GM12873 (cell line): ENCODE measurements at regions not wholly inside any gene's neighbourhood (a gene's known extent, or its start where the extent isn't known, plus 50 kb on each side); places are given as distances from the start of the nearest gene placed in this dataset.

Source experiments
- TF ChIP-seq, protein P1 (sequence below): IDR thresholded peaks from 2 replicates; pipeline ENCODE4 v1.5.1; 2012; ENCODE audit warnings: low read depth, mild to moderate bottlenecking, moderate library complexity, low read length, control low read depth; ENCODE audit not compliant: insufficient read depth; ENCODE audit errors: missing control alignments

DNA sequence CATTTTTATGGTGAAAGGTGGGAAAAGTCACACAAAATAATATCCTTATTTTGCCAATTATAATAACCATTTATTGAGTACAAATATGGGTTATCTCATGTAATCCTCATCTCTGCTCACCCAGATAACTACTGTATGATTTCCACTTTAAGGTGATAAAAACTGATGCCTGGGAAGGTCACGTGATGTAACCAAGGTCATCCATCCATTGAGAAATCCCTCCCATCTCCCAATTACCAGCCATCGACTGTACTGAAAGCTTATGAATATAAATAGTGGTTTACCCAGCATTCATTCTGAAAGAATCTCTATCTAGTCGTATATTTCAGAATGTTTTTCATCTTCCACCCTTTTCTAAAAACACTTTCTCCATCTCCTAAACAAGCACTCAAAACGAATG lies 55.0 kb upstream of the IFNAR2 start:
- TF ChIP-seq, protein P1, sequence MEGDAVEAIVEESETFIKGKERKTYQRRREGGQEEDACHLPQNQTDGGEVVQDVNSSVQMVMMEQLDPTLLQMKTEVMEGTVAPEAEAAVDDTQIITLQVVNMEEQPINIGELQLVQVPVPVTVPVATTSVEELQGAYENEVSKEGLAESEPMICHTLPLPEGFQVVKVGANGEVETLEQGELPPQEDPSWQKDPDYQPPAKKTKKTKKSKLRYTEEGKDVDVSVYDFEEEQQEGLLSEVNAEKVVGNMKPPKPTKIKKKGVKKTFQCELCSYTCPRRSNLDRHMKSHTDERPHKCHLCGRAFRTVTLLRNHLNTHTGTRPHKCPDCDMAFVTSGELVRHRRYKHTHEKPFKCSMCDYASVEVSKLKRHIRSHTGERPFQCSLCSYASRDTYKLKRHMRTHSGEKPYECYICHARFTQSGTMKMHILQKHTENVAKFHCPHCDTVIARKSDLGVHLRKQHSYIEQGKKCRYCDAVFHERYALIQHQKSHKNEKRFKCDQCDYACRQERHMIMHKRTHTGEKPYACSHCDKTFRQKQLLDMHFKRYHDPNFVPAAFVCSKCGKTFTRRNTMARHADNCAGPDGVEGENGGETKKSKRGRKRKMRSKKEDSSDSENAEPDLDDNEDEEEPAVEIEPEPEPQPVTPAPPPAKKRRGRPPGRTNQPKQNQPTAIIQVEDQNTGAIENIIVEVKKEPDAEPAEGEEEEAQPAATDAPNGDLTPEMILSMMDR: no peak
